ENCODE measurements at regions not wholly inside any gene's neighbourhood (a gene's known extent, or its start where the extent isn't known, plus 50 kb on each side); places are given as distances from the start of the nearest gene placed in this dataset.

DNA sequence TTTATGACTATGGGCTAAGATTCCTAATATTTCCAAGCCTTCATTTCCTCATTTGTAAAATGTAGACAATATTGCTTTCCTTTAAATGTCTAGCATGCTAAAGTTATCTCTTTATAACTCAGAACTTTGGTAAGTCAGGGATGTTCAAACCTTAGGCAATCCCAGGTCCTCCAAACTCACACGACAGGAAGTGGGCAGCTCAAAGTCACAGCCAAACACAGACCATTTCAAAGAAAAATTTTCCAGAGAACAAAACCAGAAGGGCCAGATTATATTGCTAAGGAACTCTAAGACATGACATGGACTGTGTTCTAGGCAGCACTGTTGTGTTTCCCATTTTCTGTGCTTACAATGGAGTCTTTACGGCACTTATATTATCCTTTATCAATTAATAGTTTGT is 87.8 kb upstream of the DYNC1I1 start:
- TF ChIP-seq, protein P1, sequence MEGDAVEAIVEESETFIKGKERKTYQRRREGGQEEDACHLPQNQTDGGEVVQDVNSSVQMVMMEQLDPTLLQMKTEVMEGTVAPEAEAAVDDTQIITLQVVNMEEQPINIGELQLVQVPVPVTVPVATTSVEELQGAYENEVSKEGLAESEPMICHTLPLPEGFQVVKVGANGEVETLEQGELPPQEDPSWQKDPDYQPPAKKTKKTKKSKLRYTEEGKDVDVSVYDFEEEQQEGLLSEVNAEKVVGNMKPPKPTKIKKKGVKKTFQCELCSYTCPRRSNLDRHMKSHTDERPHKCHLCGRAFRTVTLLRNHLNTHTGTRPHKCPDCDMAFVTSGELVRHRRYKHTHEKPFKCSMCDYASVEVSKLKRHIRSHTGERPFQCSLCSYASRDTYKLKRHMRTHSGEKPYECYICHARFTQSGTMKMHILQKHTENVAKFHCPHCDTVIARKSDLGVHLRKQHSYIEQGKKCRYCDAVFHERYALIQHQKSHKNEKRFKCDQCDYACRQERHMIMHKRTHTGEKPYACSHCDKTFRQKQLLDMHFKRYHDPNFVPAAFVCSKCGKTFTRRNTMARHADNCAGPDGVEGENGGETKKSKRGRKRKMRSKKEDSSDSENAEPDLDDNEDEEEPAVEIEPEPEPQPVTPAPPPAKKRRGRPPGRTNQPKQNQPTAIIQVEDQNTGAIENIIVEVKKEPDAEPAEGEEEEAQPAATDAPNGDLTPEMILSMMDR (IDR thresholded peaks at IDR 0.05), result no peak
- TF ChIP-seq POLR2A (IDR thresholded peaks at IDR 0.05), result no peak
